ENCODE measurements at regions not wholly inside any gene's neighbourhood (a gene's known extent, or its start where the extent isn't known, plus 50 kb on each side); places are given as distances from the start of the nearest gene placed in this dataset.

- no peak for TF ChIP-seq CHD7 (IDR thresholded peaks at IDR 0.05; ENCODE audit: insufficient replicate concordance, low read length)
- TF ChIP-seq RXRA (IDR thresholded peaks at IDR 0.05; ENCODE audit: insufficient read depth, low read depth, low read length): no peak
- no peak for TF ChIP-seq SP2 (IDR thresholded peaks at IDR 0.05; ENCODE audit: low read length)
- no peak for TF ChIP-seq CTBP2 (IDR thresholded peaks at IDR 0.05; ENCODE audit: borderline replicate concordance, insufficient read depth, insufficient read length, low read length)
- TF ChIP-seq BACH1 (IDR thresholded peaks at IDR 0.05; ENCODE audit: low read length): no peak
- no peak for TF ChIP-seq MAFK (IDR thresholded peaks at IDR 0.05; ENCODE audit: low read depth, low read length)
- no peak for TF ChIP-seq TCF12 (IDR thresholded peaks at IDR 0.05; ENCODE audit: low read depth, low read length)
Observed at GRCh38 chr10:117884592-117884991, 162.1 kb downstream of the RAB11FIP2 start (continued).

All from H1 (cell line).